ENCODE measurements at regions not wholly inside any gene's neighbourhood (a gene's known extent, or its start where the extent isn't known, plus 50 kb on each side); places are given as distances from the start of the nearest gene placed in this dataset.
A peak's percentile ranks its signal among the peaks of the same experiment; 100 is the strongest.

DNA sequence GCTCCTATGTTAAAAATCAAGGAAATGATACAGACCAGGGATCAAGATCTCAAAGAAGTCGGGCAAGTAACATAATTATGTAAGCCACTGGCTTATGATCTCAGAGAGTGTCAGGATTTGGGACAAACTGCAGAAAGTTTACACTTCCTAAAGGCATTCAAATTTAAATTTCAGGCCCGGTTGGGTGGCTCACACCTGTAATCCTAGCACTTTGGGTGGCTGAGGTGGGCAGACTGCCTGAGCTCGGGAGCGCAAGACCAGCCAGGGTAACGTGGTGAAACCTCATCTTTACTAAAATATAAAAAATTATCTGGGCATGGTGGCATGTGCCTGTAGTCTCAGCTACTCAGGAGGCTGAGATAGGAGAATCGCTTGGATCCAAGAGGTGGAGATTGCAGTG lies 124.4 kb upstream of the UBE2E2 start:
- WGBS: 60% methylated on average over 6 of the region's 6 CpGs
- no peaks in the 10 kb centered on the region for H3K27me3 ChIP-seq (ENCODE audit: insufficient read depth, low read length)
- no peak overlapping the region for H3K27ac ChIP-seq (ENCODE audit: low read depth, low read length)
- H3K9ac ChIP-seq (ENCODE audit: low read depth, low read length): no peak overlapping the region
- H3K36me3 ChIP-seq (ENCODE audit: insufficient read depth, low read length): no peaks in the 10 kb centered on the region
- H3K4me1 ChIP-seq (ENCODE audit: insufficient read depth, low read length): peaks cover 21% of the 10 kb centered on the region
- H3K9me3 ChIP-seq (ENCODE audit: insufficient read depth, low read depth, low read length): no peaks in the 10 kb centered on the region
- no peak overlapping the region for H3K4me3 ChIP-seq (ENCODE audit: low read length)

DNA sequence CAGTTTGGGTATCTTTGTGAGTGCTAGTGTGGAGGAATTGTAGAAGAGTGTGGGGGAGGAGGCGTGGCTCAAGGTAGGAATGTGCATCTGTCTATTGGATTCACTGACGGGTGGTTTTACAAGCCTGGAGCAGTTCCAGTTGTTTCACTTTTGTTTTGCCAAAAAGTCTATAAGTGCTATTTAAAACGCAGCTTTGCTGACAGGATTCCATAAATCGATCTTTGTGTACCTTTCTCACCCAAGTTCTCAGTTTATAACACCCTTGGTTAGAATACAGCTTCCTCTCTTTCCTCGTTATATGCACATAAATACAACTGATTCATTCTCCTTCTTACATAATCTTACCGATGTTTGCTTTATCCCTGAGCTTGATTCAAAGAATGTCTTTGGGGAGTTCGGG lies 123.2 kb upstream of the UBE2E2 start:
- Histone ChIP-seq H3K4me1 (ENCODE audit: insufficient read depth, low read length) (peaks cover 21% of the 10 kb centered on the region), H3K4me3 (ENCODE audit: low read length) (no peak overlapping the region), H3K9ac (ENCODE audit: low read depth, low read length) (no peak overlapping the region), H3K27me3 (ENCODE audit: insufficient read depth, low read length) (no peaks in the 10 kb centered on the region), H3K27ac (ENCODE audit: low read depth, low read length) (no peak overlapping the region), H3K36me3 (ENCODE audit: insufficient read depth, low read length) (no peaks in the 10 kb centered on the region), H3K9me3 (ENCODE audit: insufficient read depth, low read depth, low read length) (no peaks in the 10 kb centered on the region)
- 78% methylated on average over 6 of the region's 7 CpGs for WGBS

DNA sequence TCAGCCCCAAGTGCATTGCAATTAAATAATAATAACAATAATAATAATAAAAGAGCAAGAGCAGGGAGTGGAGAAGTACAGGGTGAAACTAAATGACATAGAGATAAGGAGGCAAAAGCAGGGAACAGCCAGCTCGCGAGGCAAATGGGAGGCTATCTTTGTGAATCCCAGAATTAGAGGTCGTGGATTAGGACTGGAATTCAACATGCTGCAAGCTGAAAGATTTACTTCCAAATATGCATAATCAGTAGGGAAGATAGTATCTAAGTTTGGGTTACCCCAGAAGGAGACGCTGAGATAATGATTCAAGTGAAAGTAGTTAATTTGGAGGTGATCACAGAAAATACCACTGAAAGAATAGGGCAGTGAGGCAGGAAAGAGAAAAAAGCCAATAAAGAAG lies 119.4 kb upstream of the UBE2E2 start:
- H3K9ac ChIP-seq (ENCODE audit: low read depth, low read length): no peak overlapping the region
- no peaks in the 10 kb centered on the region for H3K36me3 ChIP-seq (ENCODE audit: insufficient read depth, low read length)
- H3K4me1 ChIP-seq (ENCODE audit: insufficient read depth, low read length): peaks cover 16% of the 10 kb centered on the region
- H3K9me3 ChIP-seq (ENCODE audit: insufficient read depth, low read depth, low read length): no peaks in the 10 kb centered on the region
- H3K27me3 ChIP-seq (ENCODE audit: insufficient read depth, low read length): no peaks in the 10 kb centered on the region
- WGBS: 92% methylated on average over 4 of the region's 4 CpGs
- H3K4me3 ChIP-seq (ENCODE audit: low read length): no peak overlapping the region
- no peak overlapping the region for H3K27ac ChIP-seq (ENCODE audit: low read depth, low read length)

DNA sequence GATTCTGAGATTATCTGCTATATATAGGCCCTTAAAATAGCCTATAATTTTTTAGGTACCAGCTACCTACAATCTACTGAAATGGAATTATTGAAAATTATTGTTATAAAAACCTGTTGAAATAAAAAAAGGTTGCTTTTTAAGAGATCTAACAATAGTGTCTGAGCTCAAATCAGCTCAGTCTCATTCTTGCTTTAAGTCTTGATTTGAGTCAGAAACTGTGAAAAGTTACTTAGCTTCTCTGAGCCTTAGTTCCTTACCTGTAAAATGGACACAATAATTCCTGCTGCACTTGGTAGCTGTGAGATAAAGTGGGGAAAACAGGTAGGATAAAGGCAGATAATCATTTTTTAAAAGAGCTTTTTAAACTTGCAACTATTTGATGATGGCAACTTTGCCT lies 118.8 kb upstream of the UBE2E2 start:
- no peak overlapping the region for H3K27ac ChIP-seq (ENCODE audit: low read depth, low read length)
- no peak overlapping the region for H3K9ac ChIP-seq (ENCODE audit: low read depth, low read length)
- no peaks in the 10 kb centered on the region for H3K9me3 ChIP-seq (ENCODE audit: insufficient read depth, low read depth, low read length)
- peaks cover 10% of the 10 kb centered on the region for H3K4me1 ChIP-seq (ENCODE audit: insufficient read depth, low read length)
- H3K27me3 ChIP-seq (ENCODE audit: insufficient read depth, low read length): no peaks in the 10 kb centered on the region
- H3K36me3 ChIP-seq (ENCODE audit: insufficient read depth, low read length): no peaks in the 10 kb centered on the region
- no peak overlapping the region for H3K4me3 ChIP-seq (ENCODE audit: low read length)

DNA sequence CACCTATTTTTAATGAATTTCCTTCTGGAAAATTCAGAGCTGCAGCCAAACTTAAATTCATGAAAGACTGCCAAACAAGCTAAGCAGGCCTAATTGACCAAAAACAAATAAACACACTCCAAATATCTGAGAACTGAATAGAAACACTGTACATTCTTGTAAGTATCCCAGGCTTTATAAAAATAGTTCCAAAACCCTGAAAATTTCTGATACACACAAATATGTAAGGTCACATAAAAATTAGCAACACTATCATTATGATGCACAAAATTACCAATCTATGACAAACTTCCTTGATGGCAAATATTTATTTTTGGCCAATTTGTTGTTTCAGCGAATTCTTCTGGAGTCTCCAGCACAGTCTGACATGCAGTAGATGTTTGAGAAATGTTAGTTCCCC lies 117.9 kb upstream of the UBE2E2 start:
- 87% methylated on average over 1 of the region's 1 CpG for WGBS
- Histone ChIP-seq H3K4me3 (ENCODE audit: low read length) (no peak overlapping the region), H3K4me1 (ENCODE audit: insufficient read depth, low read length) (peaks cover 2% of the 10 kb centered on the region; the same call in 1 of the 2 replicates), H3K27me3 (ENCODE audit: insufficient read depth, low read length) (no peaks in the 10 kb centered on the region), H3K9ac (ENCODE audit: low read depth, low read length) (no peak overlapping the region), H3K9me3 (ENCODE audit: insufficient read depth, low read depth, low read length) (no peaks in the 10 kb centered on the region), H3K36me3 (ENCODE audit: insufficient read depth, low read length) (no peaks in the 10 kb centered on the region), H3K27ac (ENCODE audit: low read depth, low read length) (no peak overlapping the region)

DNA sequence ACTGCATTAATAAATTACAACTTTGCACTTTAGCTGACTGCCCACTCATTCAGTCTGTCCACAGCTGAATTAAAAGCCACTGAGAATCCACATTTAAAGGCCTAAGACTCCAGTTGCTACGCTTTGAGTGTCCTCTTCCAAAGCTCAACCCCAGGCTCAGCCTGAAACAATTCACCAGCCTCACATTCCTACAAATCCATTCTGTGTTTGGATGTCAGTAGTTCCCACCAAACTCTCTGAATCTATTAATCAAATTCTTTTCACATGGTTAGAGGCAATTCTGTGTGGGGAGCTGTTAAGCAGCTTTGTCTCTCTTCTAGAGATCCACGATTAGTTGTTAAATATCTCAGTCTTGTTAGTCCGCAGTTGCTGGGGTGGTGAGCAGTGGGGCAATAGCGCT lies 116.8 kb upstream of the UBE2E2 start:
- 89% methylated on average over 4 of the region's 4 CpGs for WGBS
- H3K9ac ChIP-seq (ENCODE audit: low read depth, low read length): no peak overlapping the region

DNA sequence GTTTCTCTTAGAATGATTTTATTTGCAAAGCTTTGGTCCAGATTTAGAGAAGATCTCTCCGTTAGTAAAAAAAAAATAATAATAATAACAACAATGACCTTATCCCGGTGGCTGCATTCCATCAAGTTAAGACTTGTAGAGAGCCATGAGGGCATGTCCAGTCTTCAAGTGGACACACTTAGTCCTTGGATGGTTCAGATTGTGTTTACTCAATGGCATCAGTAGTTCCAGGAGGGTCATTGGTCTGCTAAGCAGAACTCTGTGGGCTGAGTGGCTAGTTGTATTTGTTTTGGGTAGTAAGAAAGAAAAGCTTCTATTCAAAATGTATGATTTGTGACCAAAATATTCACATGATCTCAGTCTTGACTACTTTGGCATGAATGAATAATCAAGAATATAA lies 116.3 kb upstream of the UBE2E2 start:
- H3K4me1 ChIP-seq (ENCODE audit: insufficient read depth, low read length): no peaks in the 10 kb centered on the region
- H3K9ac ChIP-seq (ENCODE audit: low read depth, low read length): no peak overlapping the region
- H3K4me3 ChIP-seq (ENCODE audit: low read length): no peak overlapping the region
- no peaks in the 10 kb centered on the region for H3K9me3 ChIP-seq (ENCODE audit: insufficient read depth, low read depth, low read length)
- no peaks in the 10 kb centered on the region for H3K36me3 ChIP-seq (ENCODE audit: insufficient read depth, low read length)
- 94% methylated on average over 2 of the region's 2 CpGs for WGBS
- H3K27ac ChIP-seq (ENCODE audit: low read depth, low read length): no peak overlapping the region
- H3K27me3 ChIP-seq (ENCODE audit: insufficient read depth, low read length): no peaks in the 10 kb centered on the region

More for the DNA sequence above, 116.8 kb upstream of the UBE2E2 start:
- Histone ChIP-seq H3K4me3 (ENCODE audit: low read length) (no peak overlapping the region), H3K27me3 (ENCODE audit: insufficient read depth, low read length) (no peaks in the 10 kb centered on the region), H3K9me3 (ENCODE audit: insufficient read depth, low read depth, low read length) (no peaks in the 10 kb centered on the region), H3K27ac (ENCODE audit: low read depth, low read length) (no peak overlapping the region), H3K36me3 (ENCODE audit: insufficient read depth, low read length) (no peaks in the 10 kb centered on the region), H3K4me1 (ENCODE audit: insufficient read depth, low read length) (no peaks in the 10 kb centered on the region)

DNA sequence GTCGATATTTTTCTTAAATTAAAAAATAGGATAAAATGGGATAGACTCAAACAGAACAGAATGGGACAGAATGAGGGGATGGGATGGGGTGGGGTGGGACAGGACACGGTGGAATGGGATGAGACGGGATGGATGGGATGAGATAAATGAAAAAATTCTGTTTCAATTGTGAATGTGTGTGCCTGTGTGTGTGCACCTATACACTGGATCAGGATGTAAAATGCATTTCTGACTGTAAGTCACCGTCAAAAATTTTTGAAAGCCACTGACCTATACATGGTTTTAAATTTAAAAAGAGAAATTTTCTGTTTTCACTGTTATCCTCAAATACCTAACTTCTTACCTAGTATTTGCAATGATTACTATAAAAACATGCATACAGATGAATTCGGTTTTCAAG lies 108.7 kb upstream of the UBE2E2 start:
- no peaks in the 10 kb centered on the region for H3K36me3 ChIP-seq (ENCODE audit: insufficient read depth, low read length)
- H3K27ac ChIP-seq (ENCODE audit: low read depth, low read length): no peak overlapping the region
- 100% methylated on average over 4 of the region's 5 CpGs for WGBS
- H3K9me3 ChIP-seq (ENCODE audit: insufficient read depth, low read depth, low read length): peaks cover 8% of the 10 kb centered on the region; the same call in 1 of the 2 replicates
- H3K9ac ChIP-seq (ENCODE audit: low read depth, low read length): no peak overlapping the region
- no peaks in the 10 kb centered on the region for H3K27me3 ChIP-seq (ENCODE audit: insufficient read depth, low read length)
- H3K4me1 ChIP-seq (ENCODE audit: insufficient read depth, low read length): peaks cover 15% of the 10 kb centered on the region
- H3K4me3 ChIP-seq (ENCODE audit: low read length): no peak overlapping the region

DNA sequence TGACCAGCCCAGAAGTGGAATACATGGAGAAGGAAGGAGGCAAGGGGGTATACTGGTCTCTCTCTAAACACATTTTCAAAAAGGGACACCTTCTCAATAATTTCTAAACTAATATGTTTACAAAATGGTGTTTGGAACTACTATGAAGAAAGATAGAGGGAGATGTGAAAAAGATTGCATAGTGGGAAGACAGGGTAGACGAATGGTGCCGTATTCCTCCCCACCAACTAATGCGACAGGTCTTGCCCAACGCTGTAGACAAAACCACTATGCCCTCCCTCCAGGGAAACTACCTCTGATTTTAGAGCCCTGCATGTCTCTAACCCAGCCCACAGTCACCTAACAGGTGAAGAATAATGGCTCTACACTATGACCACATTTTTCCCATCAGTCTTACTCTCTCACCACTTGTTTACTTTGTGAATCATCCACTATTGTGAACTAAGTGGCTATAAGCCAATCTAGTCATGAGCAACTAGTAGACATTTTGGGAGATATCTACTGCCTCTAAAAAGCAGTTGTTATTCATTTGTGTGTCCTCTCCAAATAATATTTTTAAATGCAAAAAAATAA lies 108.2 kb upstream of the UBE2E2 start:
- no peaks in the 10 kb centered on the region for H3K36me3 ChIP-seq (ENCODE audit: insufficient read depth, low read length)
- H3K9ac ChIP-seq (ENCODE audit: low read depth, low read length): no peak overlapping the region
- no peak overlapping the region for H3K4me3 ChIP-seq (ENCODE audit: low read length)
- peaks cover 8% of the 10 kb centered on the region; the same call in 1 of the 2 replicates for H3K9me3 ChIP-seq (ENCODE audit: insufficient read depth, low read depth, low read length)
- peaks cover 15% of the 10 kb centered on the region for H3K4me1 ChIP-seq (ENCODE audit: insufficient read depth, low read length)
- H3K27ac ChIP-seq (ENCODE audit: low read depth, low read length): no peak overlapping the region
- 95% methylated on average over 4 of the region's 4 CpGs for WGBS
- H3K27me3 ChIP-seq (ENCODE audit: insufficient read depth, low read length): no peaks in the 10 kb centered on the region

DNA sequence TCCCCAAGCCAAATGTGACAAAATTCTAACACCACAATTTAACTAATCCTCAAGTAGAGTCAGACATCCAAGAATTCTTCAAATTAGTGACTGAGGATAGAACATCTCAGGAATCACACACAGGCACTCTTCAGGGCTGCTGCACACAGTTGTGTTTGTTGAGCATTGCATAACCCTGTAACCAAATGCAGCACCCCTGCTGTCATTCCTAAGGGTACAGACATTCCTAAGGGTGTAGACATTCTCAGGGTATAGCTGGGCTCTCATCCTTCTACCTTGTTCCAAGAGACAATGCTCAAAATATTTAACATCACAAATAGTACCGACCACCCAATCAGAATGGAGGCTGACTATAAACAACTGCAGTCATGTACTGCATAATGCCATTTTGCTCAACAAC lies 107.1 kb upstream of the UBE2E2 start:
- peaks cover 15% of the 10 kb centered on the region for H3K4me1 ChIP-seq (ENCODE audit: insufficient read depth, low read length)
- peak overlapping the region; percentile 2; the same call in 1 of the 2 replicates for H3K27ac ChIP-seq (ENCODE audit: low read depth, low read length)
- 83% methylated on average over 1 of the region's 1 CpG for WGBS
- H3K36me3 ChIP-seq (ENCODE audit: insufficient read depth, low read length): no peaks in the 10 kb centered on the region
- no peaks in the 10 kb centered on the region for H3K27me3 ChIP-seq (ENCODE audit: insufficient read depth, low read length)
- no peak overlapping the region for H3K4me3 ChIP-seq (ENCODE audit: low read length)
- H3K9ac ChIP-seq (ENCODE audit: low read depth, low read length): no peak overlapping the region
- peaks cover 8% of the 10 kb centered on the region; the same call in 1 of the 2 replicates for H3K9me3 ChIP-seq (ENCODE audit: insufficient read depth, low read depth, low read length)

DNA sequence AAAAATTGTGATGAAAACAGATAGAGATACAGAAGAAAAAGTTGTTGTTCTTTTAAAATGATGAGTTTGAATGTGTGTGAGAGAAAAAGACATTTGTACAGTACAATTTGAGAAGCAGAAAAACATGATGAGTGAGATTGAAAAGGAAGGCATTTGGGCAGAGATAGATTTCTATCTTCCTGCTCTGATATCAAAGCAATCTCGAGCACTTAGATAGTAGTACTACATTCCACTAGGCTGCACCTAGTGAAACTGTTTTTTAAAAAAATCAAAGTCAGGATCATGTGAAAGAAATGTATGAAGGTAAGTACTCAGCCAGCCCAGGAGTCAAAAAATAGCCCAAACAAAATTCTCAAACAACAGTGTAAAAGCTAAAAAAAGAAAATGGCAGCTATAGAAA lies 104.1 kb upstream of the UBE2E2 start:
- Histone ChIP-seq H3K4me3 (ENCODE audit: low read length) (no peak overlapping the region), H3K4me1 (ENCODE audit: insufficient read depth, low read length) (peaks cover 15% of the 10 kb centered on the region)

DNA sequence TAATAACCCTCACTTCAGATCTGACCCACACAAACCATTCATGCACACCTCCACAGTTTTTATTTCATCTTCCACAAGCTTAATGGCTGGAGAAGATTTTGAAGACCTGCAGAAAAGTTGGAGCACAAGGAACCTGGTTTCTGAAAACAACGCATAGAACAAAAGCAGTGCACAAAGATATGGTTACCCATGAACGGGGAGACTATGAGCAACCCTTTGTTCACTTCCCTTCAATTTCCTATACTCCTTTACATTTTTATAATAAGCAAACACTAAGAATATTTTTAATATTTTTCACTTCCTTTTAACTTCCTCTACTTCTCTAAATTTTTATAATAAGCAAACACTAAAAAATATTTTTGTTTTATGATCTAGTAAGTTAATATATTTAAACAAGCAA lies 103.5 kb upstream of the UBE2E2 start:
- no peak overlapping the region for H3K27ac ChIP-seq (ENCODE audit: low read depth, low read length)
- 99% methylated on average over 2 of the region's 2 CpGs for WGBS
- H3K9ac ChIP-seq (ENCODE audit: low read depth, low read length): no peak overlapping the region
- H3K4me3 ChIP-seq (ENCODE audit: low read length): no peak overlapping the region
- no peaks in the 10 kb centered on the region for H3K9me3 ChIP-seq (ENCODE audit: insufficient read depth, low read depth, low read length)
- H3K4me1 ChIP-seq (ENCODE audit: insufficient read depth, low read length): peaks cover 15% of the 10 kb centered on the region
- no peaks in the 10 kb centered on the region for H3K36me3 ChIP-seq (ENCODE audit: insufficient read depth, low read length)
- no peaks in the 10 kb centered on the region for H3K27me3 ChIP-seq (ENCODE audit: insufficient read depth, low read length)

More for the DNA sequence above, 104.1 kb upstream of the UBE2E2 start:
- Histone ChIP-seq H3K27ac (ENCODE audit: low read depth, low read length) (no peak overlapping the region), H3K27me3 (ENCODE audit: insufficient read depth, low read length) (no peaks in the 10 kb centered on the region), H3K36me3 (ENCODE audit: insufficient read depth, low read length) (no peaks in the 10 kb centered on the region), H3K9ac (ENCODE audit: low read depth, low read length) (no peak overlapping the region), H3K9me3 (ENCODE audit: insufficient read depth, low read depth, low read length) (peaks cover under 1% of the 10 kb centered on the region; the same call in 1 of the 2 replicates)
- no CpG with 5 or more reads among the region's 1 CpG for WGBS
